HG03103 (cell line): ENCODE measurements at regions not wholly inside any gene's neighbourhood (a gene's known extent, or its start where the extent isn't known, plus 50 kb on each side); places are given as distances from the start of the nearest gene placed in this dataset.
"Not testable (repeated sequence)": the region's sequence is repeated elsewhere in the genome, so short reads cannot be mapped to it uniquely, and the experiment has no call there.

Experiments
- ATAC-seq: cut with Tn5 transposase; IDR thresholded peaks from one replicate; pipeline ENCODE4 v1.9.1; 2021; ENCODE audit warnings: low read depth; ENCODE audit not compliant: unreplicated experiment

GRCh38 chrY:21028506-21028905, 272.6 kb downstream of the RPS4Y2 start:
- ATAC-seq = no peak

- ATAC-seq = no peak
Measured at GRCh38 chrY:21033363-21033762, 277.5 kb downstream of the RPS4Y2 start.

- ATAC-seq = no peak
Measured at GRCh38 chrY:21034151-21035061, 278.5 kb downstream of the RPS4Y2 start.

- not testable (repeated sequence) for ATAC-seq
Measured at GRCh38 chrY:21037398-21037797, 281.5 kb downstream of the RPS4Y2 start.

GRCh38 chrY:21039811-21040210, 283.9 kb downstream of the RPS4Y2 start:
- ATAC-seq = no peak

- not testable (repeated sequence) for ATAC-seq
Measured at GRCh38 chrY:21040711-21041110, 284.8 kb downstream of the RPS4Y2 start.

GRCh38 chrY:21073079-21073478, 317.2 kb downstream of the RPS4Y2 start:
- ATAC-seq = no peak

GRCh38 chrY:21073641-21074260, 317.8 kb downstream of the RPS4Y2 start:
- ATAC-seq = no peak

GRCh38 chrY:21075658-21076057, 319.8 kb downstream of the RPS4Y2 start:
- no peak for ATAC-seq

- no peak for ATAC-seq
Measured at GRCh38 chrY:21079670-21080069, 323.8 kb downstream of the RPS4Y2 start.

- ATAC-seq = no peak
Measured at GRCh38 chrY:21081640-21082611, 326.0 kb downstream of the RPS4Y2 start.

- ATAC-seq = no peak
Measured at GRCh38 chrY:21082639-21083038, 326.7 kb downstream of the RPS4Y2 start.

- no peak for ATAC-seq
Measured at GRCh38 chrY:21091909-21092308, 336.0 kb downstream of the RPS4Y2 start.

- ATAC-seq = no peak
Measured at GRCh38 chrY:21102507-21102906, 346.6 kb downstream of the RPS4Y2 start.

GRCh38 chrY:21103885-21104284, 348.0 kb downstream of the RPS4Y2 start:
- ATAC-seq = no peak

- ATAC-seq = no peak
Measured at GRCh38 chrY:21105529-21105928, 349.6 kb downstream of the RPS4Y2 start.

- no peak for ATAC-seq
Measured at GRCh38 chrY:21111313-21111712, 355.4 kb downstream of the RPS4Y2 start.

GRCh38 chrY:21121065-21121464, 365.2 kb downstream of the RPS4Y2 start:
- ATAC-seq = no peak

GRCh38 chrY:21135591-21135990, 375.5 kb upstream of the RBMY1B start:
- no peak for ATAC-seq

- no peak for ATAC-seq
Measured at GRCh38 chrY:21138056-21138758, 372.9 kb upstream of the RBMY1B start.
